KMS-11 (cell line): ENCODE measurements at regions not wholly inside any gene's neighbourhood (a gene's known extent, or its start where the extent isn't known, plus 50 kb on each side); places are given as distances from the start of the nearest gene placed in this dataset.

Source experiments
- H2AFZ ChIP-seq: fragments of 200-600 bp; sonication (generic); 2 replicates; pipeline ENCODE4 v1.6.1; 2016; ENCODE audit warnings: antibody characterized with exemption, mixed run types, low read depth
- H3K27ac ChIP-seq: fragments of 200-600 bp; sonication (generic); 2 replicates; pipeline ENCODE4 v1.6.1; 2016; ENCODE audit warnings: mild to moderate bottlenecking, mixed run types
- H3K27me3 ChIP-seq: fragments of 200-600 bp; sonication (generic); 2 replicates; pipeline ENCODE4 v1.6.1; 2017; ENCODE audit warnings: mild to moderate bottlenecking, low read depth, mixed run types, moderate library complexity; ENCODE audit not compliant: insufficient read depth
- H3K36me3 ChIP-seq: fragments of 200-600 bp; sonication (generic); 2 replicates; pipeline ENCODE4 v1.6.1; 2017; ENCODE audit warnings: mild to moderate bottlenecking, mixed run types; ENCODE audit not compliant: insufficient read depth
- H3K4me1 ChIP-seq: fragments of 200-600 bp; sonication (generic); 2 replicates; pipeline ENCODE4 v1.6.1; 2016; ENCODE audit warnings: mild to moderate bottlenecking, low read depth, mixed run types; ENCODE audit not compliant: poor library complexity, severe bottlenecking
- H3K4me2 ChIP-seq: fragments of 200-600 bp; sonication (generic); 2 replicates; pipeline ENCODE4 v1.7.0; 2016; ENCODE audit warnings: mild to moderate bottlenecking, mixed run types
- H3K4me3 ChIP-seq: fragments of 200-600 bp; sonication (generic); IDR thresholded peaks from 2 replicates; pipeline ENCODE4 v1.6.1; 2017; ENCODE audit warnings: low read depth, low read length, mixed read lengths; ENCODE audit not compliant: insufficient read depth
- H3K79me2 ChIP-seq: fragments of 200-600 bp; sonication (generic); 2 replicates; pipeline ENCODE4 v1.6.1; 2016; ENCODE audit warnings: low read depth, mixed run types; ENCODE audit not compliant: insufficient read depth
- H3K9ac ChIP-seq: fragments of 200-600 bp; sonication (generic); 2 replicates; pipeline ENCODE4 v1.6.1; 2016; ENCODE audit warnings: mild to moderate bottlenecking, mixed run types
- H4K20me1 ChIP-seq: fragments of 200-600 bp; sonication (generic); 2 replicates; pipeline ENCODE4 v1.6.1; 2016; ENCODE audit warnings: mild to moderate bottlenecking, mixed run types; ENCODE audit not compliant: insufficient read depth
- CTCF ChIP-seq: fragments of 200-600 bp; sonication (generic); conservative IDR thresholded peaks from 2 replicates; pipeline ENCODE4 v1.6.1; 2017; ENCODE audit warnings: low read depth, mild to moderate bottlenecking, antibody characterized with exemption, low read length, moderate library complexity, mixed read lengths

GRCh38 chr1:184302346-184302745 is 84.5 kb upstream of the C1orf21 start:
- H3K36me3 ChIP-seq, result no peaks in the 10 kb centered on the region
- H3K4me1 ChIP-seq, result peaks cover 21% of the 10 kb centered on the region
- 0 out of 2 replicates have a peak overlapping the region, but pooled peaks have one; percentile 3 for H3K27ac ChIP-seq
- no peaks in the 10 kb centered on the region for H3K27me3 ChIP-seq
- no peak for TF ChIP-seq CTCF
- H3K9ac ChIP-seq, result peak overlapping the region; percentile 5; the same call in 1 of the 2 replicates
- H2AFZ ChIP-seq, result peak overlapping the region; percentile 81
- peak overlapping the region; percentile 80 for H3K4me3 ChIP-seq
- H3K79me2 ChIP-seq, result no peaks in the 10 kb centered on the region
- peak overlapping the region; percentile 71 for H3K4me2 ChIP-seq
- no peaks in the 10 kb centered on the region for H4K20me1 ChIP-seq

GRCh38 chr1:184310157-184310819 is 76.5 kb upstream of the C1orf21 start:
- Histone ChIP-seq H3K4me2 (no peak overlapping the region), H3K27me3 (no peaks in the 10 kb centered on the region), H3K9ac (no peak overlapping the region), H3K79me2 (no peaks in the 10 kb centered on the region), H4K20me1 (no peaks in the 10 kb centered on the region), H3K4me1 (no peaks in the 10 kb centered on the region), H3K36me3 (no peaks in the 10 kb centered on the region), H2AFZ (no peak overlapping the region), H3K4me3 (no peak overlapping the region), H3K27ac (no peak overlapping the region)
- TF ChIP-seq CTCF, result no peak

GRCh38 chr1:184311580-184311979 is 75.2 kb upstream of the C1orf21 start:
- H3K4me2 ChIP-seq, result no peak overlapping the region
- no peak overlapping the region for H2AFZ ChIP-seq
- H3K27ac ChIP-seq, result no peak overlapping the region
- H4K20me1 ChIP-seq, result no peaks in the 10 kb centered on the region
- H3K9ac ChIP-seq, result no peak overlapping the region
- no peak overlapping the region for H3K4me3 ChIP-seq
- TF ChIP-seq CTCF, result no peak
- no peaks in the 10 kb centered on the region for H3K36me3 ChIP-seq
- H3K79me2 ChIP-seq, result no peaks in the 10 kb centered on the region
- no peaks in the 10 kb centered on the region for H3K4me1 ChIP-seq
- H3K27me3 ChIP-seq, result no peaks in the 10 kb centered on the region

GRCh38 chr1:184315254-184315653 is 71.6 kb upstream of the C1orf21 start:
- no peaks in the 10 kb centered on the region for H4K20me1 ChIP-seq
- H3K27ac ChIP-seq, result no peak overlapping the region
- H3K27me3 ChIP-seq, result no peaks in the 10 kb centered on the region
- no peak overlapping the region for H3K4me3 ChIP-seq
- no peaks in the 10 kb centered on the region for H3K79me2 ChIP-seq
- no peak for TF ChIP-seq CTCF
- H2AFZ ChIP-seq, result no peak overlapping the region
- no peaks in the 10 kb centered on the region for H3K4me1 ChIP-seq
- H3K36me3 ChIP-seq, result no peaks in the 10 kb centered on the region
- H3K4me2 ChIP-seq, result no peak overlapping the region
- H3K9ac ChIP-seq, result no peak overlapping the region
